ENCODE measurements at regions not wholly inside any gene's neighbourhood (a gene's known extent, or its start where the extent isn't known, plus 50 kb on each side); places are given as distances from the start of the nearest gene placed in this dataset.
"Not testable (repeated sequence)": the region's sequence is repeated elsewhere in the genome, so short reads cannot be mapped to it uniquely, and the experiment has no call there.

- DNase-seq, result no peak
Observed at GRCh38 chr22:48939441-48940265, 888.0 kb downstream of the BRD1 start.

GRCh38 chr22:48938741-48939140 lies 888.9 kb downstream of the BRD1 start:
- DNase-seq, result no peak

- no peak for DNase-seq
Observed at GRCh38 chr22:48937032-48937639, 890.5 kb downstream of the BRD1 start.

DNA sequence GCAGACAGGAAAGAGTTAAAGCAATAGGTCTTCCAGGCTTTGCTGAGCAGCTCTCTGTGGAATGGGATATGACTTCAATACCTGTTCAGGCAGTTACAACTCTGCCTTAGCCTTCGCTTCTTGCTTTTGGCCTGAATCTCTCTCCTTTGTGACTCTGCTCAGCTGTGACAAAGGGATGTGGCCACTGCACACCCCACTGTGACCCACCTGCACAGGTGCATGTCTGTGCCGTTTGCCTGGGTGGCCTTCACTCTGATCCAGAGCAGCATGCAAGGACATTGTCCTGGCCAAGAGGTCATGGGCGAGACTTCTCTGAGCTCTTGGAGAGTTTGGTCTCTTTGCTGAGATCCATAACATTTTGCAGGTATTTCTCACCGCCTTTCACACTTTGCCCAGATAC lies 891.3 kb downstream of the BRD1 start:
- DNase-seq, result no peak

- no peak for DNase-seq
Observed at GRCh38 chr22:48934446-48934845, 893.2 kb downstream of the BRD1 start.

DNA sequence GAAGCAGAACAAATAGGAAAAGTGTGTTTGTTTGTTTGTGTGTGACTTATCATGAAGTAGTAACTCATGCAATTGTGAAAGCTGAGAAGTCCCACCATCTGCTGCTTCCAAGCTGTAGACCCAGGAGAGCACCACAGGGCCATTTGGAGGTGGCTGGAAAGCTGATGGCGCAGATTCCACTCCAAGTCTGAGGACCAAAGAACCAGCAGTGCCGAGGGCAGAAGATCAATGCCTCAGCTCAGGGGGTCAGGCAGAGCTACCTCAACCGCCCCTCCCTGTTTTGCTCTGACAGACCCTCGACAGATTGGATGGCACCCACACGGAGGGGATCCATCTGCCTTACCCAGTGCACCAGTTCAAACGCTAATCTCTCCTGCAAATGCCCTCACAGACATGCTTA lies 896.2 kb downstream of the BRD1 start:
- no peak for DNase-seq

DNA sequence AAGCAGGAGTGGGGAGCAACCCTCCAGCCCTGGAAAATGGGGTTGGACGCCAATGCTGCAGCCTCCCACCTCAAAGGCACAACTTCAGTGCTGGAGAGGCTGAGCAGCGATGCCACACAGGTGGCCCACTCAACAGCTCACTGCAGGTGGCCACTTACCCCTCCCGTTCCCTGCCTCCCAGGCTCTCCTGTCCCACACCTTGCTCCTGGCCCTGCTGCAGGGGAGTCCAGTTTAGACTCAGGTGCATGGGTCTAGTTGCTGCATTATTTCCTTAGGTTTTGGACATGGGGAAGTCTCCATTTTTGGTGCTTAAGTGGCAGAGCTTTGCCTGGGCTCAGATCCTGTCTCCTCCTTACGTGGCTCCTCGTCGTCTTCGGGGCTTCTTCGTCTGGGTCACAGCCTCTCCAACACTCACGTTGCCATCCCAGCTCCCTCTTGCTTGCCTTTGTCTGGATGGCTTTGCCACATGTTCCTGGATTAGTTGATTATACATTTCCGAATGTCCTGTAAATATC lies 898.3 kb downstream of the BRD1 start:
- no peak for DNase-seq

GRCh38 chr22:48927591-48927990 lies 900.1 kb downstream of the BRD1 start:
- DNase-seq, result no peak

DNA sequence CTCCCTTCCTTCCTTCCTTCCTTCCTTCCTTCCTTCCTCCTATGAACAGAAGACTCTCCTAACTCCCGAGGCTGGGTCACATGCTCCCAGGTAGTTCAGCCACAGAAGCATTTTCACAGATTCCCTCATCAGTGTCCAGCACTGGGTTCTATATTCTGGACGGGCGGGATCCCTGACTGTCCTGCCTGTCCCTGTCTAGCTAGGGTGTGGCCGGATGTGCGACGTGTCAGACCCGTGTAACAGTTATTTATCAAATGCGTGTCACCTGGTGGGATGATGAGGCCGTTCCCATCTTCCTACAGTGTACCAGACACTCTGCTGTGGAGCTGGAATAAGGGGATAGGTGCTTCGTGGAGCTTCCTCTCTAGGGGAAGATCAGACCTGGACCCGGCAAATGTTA lies 901.0 kb downstream of the BRD1 start:
- DNase-seq, result no peak

- no peak for DNase-seq
Observed at GRCh38 chr22:48926136-48926535, 901.5 kb downstream of the BRD1 start.

DNA sequence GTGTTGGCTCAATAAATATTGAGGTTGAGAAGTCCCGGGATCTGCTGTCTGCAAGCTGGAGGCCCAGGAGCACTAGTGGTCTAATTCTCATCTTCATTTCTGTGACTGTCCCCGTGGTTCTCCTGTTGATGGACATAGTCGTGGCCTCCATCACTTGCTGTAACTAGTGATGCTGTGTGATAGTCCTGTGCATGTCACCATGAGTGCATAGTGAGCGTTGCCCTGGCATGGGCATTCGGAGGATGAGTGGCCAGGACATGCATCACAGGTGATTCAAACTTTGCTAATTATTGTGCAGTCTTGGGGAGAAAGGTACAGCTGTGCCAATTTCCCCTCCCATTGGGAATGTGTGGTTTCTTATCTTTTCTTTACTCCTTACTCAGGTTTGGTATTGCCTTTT lies 902.2 kb downstream of the BRD1 start:
- DNase-seq, result no peak

- DNase-seq, result no peak
Observed at GRCh38 chr22:48923996-48924395, 903.7 kb downstream of the BRD1 start.

DNA sequence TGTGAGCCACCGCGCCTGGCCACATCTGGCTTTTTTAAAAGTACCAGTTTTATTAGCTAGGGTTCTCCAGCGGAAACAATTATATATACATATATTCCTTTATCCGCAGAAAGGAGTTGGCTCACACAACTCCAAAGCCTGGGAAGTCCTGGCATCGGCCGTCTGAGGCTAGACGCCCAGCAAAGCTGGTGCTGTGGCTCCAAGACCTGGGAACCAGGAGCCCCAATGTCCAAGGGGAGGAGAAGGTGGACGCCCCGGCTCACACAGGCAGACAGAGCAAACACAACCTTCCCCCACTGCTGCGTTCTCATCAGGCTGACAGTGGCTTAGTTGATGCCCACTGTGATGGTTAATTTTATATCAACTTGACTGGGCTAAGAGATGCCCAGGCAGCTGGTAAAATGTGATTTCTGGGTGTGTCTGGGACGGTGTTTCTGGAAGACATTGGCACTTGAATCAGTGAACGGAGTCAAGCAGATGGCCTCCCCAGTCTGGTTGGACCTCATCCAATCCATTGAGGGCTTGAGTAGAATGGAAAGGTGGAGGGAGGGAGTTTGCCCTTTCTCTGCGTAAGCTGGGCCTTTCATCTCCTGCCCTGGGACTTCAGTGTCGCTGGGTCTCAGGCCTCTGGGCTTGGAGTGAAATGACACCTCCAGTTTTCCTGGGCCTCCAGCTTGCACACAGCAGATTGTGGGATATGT lies 904.4 kb downstream of the BRD1 start:
- DNase-seq, result no peak

DNA sequence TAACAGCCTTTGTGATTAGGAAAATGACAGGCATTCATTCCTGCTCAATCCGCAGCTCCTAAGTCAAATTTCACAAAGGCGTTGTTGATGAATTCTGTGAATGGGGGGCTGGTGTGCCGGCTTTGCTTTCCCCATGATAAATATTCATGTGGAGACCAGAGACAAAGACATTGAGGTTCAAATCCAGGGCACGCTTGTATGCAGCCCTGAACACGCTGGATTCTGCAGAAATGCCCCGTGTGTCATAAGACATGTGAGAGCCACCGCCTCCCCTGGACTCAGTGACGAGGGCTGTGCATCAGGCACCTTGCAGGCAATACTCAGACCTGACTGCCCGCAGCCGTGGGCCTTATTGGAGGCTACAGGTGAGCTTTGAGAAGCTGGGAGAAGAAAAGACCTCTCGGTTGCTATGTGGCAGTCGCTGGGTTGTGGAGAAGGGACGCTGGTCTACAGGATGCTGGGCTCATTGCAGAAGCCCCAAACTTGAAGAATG lies 906.2 kb downstream of the BRD1 start:
- no peak for DNase-seq

DNA sequence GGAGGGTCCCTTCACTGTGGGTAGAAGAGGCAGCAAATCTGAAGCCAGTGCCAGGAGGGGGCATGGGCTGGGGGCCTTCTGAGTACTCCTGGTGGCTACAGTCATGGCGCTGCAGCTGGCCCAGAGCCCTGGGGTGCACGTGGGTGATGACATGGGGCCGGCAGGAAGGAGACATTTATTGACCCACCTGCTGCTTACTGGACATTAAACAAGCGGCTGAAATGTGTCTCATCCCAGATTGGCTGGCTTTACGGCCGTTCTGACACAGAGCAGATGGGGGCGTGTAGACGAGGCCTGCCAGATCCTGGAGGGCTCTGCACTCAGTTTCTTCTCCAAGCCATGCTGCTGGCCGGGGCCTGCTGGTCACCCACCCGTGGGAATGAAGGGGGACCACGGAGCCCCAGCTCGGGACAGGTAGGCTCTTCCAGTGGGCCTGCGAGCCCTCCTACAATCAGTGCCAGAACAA lies 906.9 kb downstream of the BRD1 start:
- no peak for DNase-seq

DNA sequence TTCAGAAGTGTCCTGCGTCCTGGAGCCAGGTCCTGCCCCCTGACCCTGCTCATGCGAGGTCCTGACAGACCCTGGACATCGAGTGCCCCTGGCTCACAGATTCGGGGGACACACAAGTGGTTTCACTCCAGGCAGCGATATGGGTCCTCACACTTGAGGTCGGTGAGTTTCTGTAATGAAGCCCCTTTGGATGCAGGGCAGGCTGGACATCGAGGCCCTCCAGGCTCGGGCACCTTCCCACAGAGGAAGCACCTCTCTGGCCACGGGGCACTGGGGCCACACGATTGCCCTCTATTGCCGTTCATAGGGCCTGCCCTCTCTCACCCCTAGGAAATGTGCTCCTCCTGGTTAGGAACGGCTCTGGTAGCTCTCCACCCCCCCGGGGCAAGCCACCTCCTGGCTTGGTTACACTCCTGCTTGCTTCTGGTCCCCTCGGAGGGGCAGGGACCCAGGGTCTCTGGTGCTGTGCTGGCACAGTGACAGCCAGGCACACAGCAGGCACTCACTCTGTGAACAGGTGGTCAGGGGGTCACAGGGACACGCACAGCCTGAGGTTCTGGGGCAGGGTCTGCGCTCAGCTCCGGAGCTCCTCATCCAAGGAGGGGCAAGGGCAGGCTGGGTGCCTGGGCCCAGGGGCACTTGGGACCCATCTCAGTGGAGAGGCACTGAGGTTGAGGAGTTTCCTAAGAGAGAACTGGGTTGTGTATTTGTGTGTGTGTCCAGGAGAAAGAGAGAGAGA lies 907.7 kb downstream of the BRD1 start:
- no peak for DNase-seq

DNA sequence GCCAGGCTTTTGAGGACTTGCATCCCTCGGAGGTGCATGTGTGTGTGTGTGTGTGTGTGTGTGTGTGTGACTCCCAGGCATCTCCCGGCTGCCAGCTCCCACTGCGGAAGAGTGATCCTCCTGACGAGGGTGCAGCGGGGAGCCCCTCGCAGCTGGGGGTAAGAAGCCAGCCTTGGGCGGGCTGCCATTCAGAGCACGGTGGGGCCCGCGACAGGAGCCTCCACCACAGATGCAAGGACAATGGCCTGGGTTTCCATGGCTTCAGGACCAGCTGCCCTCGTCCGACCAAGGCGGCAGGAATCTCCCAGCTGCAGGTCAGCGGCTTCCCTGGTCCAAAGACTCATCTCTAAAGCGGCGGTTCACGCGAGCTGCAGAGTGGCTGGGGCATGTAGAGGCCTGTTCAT lies 908.5 kb downstream of the BRD1 start:
- DNase-seq, result no peak

DNA sequence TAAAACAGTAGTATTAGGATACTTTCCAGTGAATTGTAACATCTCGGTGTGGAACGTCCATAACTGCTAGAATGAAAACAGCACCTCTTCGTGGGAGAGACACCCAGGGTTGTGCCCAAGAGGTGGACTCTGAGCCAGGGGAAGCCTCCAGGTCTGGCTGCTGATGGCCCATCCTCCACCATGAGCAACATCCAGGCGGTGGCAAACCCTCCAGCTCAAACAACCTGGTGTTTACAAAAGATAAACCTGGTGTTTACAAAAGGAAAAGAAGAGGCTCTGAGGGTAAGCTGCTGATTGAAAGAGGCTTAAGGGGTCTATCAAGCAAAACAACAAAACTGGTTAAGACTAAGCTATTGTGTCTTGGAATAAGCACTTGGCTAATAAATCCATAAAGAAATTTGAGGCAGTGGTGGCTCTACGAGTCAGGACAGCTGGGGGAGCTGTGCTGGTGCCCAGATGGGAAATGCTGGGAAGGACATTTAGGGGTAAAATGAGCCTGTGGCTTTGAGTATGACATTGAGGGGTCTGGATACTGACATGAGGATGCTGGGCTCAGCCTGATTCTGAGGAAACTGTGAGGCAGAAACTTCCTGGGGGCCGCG lies 909.0 kb downstream of the BRD1 start:
- no peak for DNase-seq

DNA sequence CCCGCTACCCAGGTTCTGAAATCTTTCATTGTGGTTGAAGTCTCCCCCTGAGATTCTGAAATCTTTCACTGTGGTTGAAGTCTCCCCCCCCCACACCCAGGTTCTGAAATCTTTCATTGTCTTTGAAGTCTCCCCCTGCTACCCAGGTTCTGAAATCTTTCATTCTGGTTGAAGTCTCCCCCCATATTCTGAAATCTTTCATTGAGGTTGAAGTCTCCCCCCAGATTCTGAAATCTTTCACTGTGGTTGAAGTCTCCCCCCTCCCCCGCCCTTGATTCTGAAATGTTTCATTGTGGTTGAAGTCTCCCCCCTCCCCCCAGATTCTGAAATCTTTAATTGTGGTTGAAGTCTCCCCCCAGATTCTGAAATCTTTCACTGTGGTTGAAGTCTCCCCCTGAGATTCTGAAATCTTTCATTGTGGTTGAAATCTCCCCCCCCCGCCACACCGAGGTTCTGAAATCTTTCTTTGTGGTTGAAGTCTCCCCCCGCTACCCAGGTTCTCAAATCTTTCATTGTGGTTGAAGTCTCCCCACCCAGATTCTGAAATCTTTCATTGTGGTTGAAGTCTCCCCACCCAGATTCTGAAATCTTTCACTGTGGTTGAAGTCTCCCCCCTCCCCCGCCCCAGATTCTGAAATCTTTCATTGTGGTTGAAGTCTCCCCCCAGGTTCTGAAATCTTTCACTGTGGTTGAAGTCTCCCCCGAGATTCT lies 915.2 kb downstream of the BRD1 start:
- peak; percentile 6 for DNase-seq

GRCh38 chr22:48911647-48912046 lies 916.0 kb downstream of the BRD1 start:
- not testable (repeated sequence) for DNase-seq

DNA sequence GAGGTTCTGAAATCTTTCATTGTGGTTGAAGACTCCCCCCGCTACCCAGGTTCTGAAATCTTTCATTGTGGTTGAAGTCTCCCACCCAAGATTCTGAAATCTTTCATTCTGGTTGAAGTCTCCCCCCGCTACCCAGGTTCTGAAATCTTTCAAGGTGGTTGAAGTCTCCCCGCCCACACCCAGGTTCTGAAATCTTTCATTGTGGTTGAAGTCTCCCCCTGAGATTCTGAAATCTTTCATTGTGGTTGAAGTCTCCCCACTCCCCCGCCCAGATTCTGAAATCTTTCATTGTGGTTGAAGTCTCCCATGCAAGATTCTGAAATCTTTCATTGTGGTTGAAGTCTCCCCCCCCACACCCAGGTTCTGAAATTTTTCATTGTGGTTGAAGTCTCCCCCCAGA lies 916.6 kb downstream of the BRD1 start:
- not testable (repeated sequence) for DNase-seq

- no peak for DNase-seq
Observed at GRCh38 chr22:48908547-48908946, 919.1 kb downstream of the BRD1 start.

All from CD4-positive, alpha-beta T cell treated with Interleukin-21 for 1 hour (primary cell).